Neural cell (in vitro differentiated cells): ENCODE measurements at regions not wholly inside any gene's neighbourhood (a gene's known extent, or its start where the extent isn't known, plus 50 kb on each side); places are given as distances from the start of the nearest gene placed in this dataset.
A peak's percentile ranks its signal among the peaks of the same experiment; 100 is the strongest.

Experiments used
- CTCF ChIP-seq: fragments of 450-650 bp; IDR thresholded peaks from 2 replicates; pipeline ENCODE4 v1.5.1; 2014; ENCODE audit warnings: antibody characterized with exemption, mild to moderate bottlenecking, moderate library complexity; ENCODE audit not compliant: poor library complexity, severe bottlenecking
- EP300 ChIP-seq: fragments of 450-650 bp; conservative IDR thresholded peaks from 2 replicates; pipeline ENCODE4 v1.6.1; 2014; ENCODE audit warnings: antibody characterized with exemption, mild to moderate bottlenecking, moderate library complexity; ENCODE audit not compliant: poor library complexity, severe bottlenecking
- EZH2 ChIP-seq: fragments of 200-600, 300-800 bp; shearing (Covaris generic), sonication (generic); IDR thresholded peaks from 2 replicates; pipeline ENCODE4 v1.6.1; 2014; ENCODE audit warnings: antibody characterized with exemption, low read length, borderline replicate concordance, mild to moderate bottlenecking; ENCODE audit not compliant: insufficient read depth, poor library complexity, severe bottlenecking
- MXI1 ChIP-seq: fragments of 450-650 bp; conservative IDR thresholded peaks from 2 replicates; pipeline ENCODE4 v1.6.1; 2014; ENCODE audit warnings: antibody characterized with exemption, mild to moderate bottlenecking; ENCODE audit not compliant: poor library complexity, severe bottlenecking
- POLR2AphosphoS5 ChIP-seq: IDR thresholded peaks from 2 replicates; pipeline ENCODE4 v1.6.1; 2012
- RAD21 ChIP-seq: fragments of 450-650 bp; conservative IDR thresholded peaks from 2 replicates; pipeline ENCODE4 v1.6.1; 2014; ENCODE audit warnings: antibody characterized with exemption, mild to moderate bottlenecking, moderate library complexity
- REST ChIP-seq: IDR thresholded peaks from 2 replicates; pipeline ENCODE4 v1.6.1; 2012; ENCODE audit warnings: borderline replicate concordance
- SMC3 ChIP-seq: fragments of 450-650 bp; conservative IDR thresholded peaks from 2 replicates; pipeline ENCODE4 v1.6.1; 2014; ENCODE audit warnings: antibody characterized with exemption, mild to moderate bottlenecking, moderate library complexity; ENCODE audit not compliant: poor library complexity
- TAF1 ChIP-seq: IDR thresholded peaks from 2 replicates; pipeline ENCODE4 v1.6.1; 2012; ENCODE audit warnings: low read depth

GRCh38 chr3:124467980-124468902 lies 262.0 kb upstream of the UMPS start:
- TF ChIP-seq CTCF (peak; percentile 91), REST (no peak), EP300 (no peak), MXI1 (no peak), POLR2AphosphoS5 (no peak), SMC3 (peak; percentile 88), EZH2 (no peak), TAF1 (no peak), RAD21 (peak; percentile 90)
